ENCODE measurements at regions not wholly inside any gene's neighbourhood (a gene's known extent, or its start where the extent isn't known, plus 50 kb on each side); places are given as distances from the start of the nearest gene placed in this dataset.
"Not testable (repeated sequence)": the region's sequence is repeated elsewhere in the genome, so short reads cannot be mapped to it uniquely, and the experiment has no call there.

GRCh38 chr3:150327678-150328653 lies 80.1 kb upstream of the TSC22D2 start:
- no peak overlapping the region for H3K4me3 ChIP-seq
- intact Hi-C loops (cut with DNase I; ENCODE audit: low total_unique reads) = no loop called here
- no peak for DNase-seq
- no peaks in the 10 kb centered on the region for H3K36me3 ChIP-seq
- no peaks in the 10 kb centered on the region for H3K27me3 ChIP-seq
- no peak for TF ChIP-seq CTCF (IDR thresholded peaks at IDR 0.05)
- H3K4me1 ChIP-seq = peaks cover 0 to 8% (median 0%) of the 10 kb centered on the region in 4 donors
- no peaks in the 10 kb centered on the region for H3K9me3 ChIP-seq
- H3K27ac ChIP-seq = no peak overlapping the region

- intact Hi-C loops (cut with DNase I; ENCODE audit: low total_unique reads) = no loop called here
- no peak for DNase-seq
- no peaks in the 10 kb centered on the region for H3K27me3 ChIP-seq
- TF ChIP-seq CTCF (IDR thresholded peaks at IDR 0.05) = no peak
- no peaks in the 10 kb centered on the region for H3K36me3 ChIP-seq
- H3K27ac ChIP-seq = no peak overlapping the region
- peaks cover 0 to 6% (median 4%) of the 10 kb centered on the region in 4 donors for H3K4me1 ChIP-seq
- H3K4me3 ChIP-seq = no peak overlapping the region
- H3K9me3 ChIP-seq = no peaks in the 10 kb centered on the region
Observed at GRCh38 chr3:150324788-150325187, 83.3 kb upstream of the TSC22D2 start.

- intact Hi-C loops (cut with DNase I; ENCODE audit: low total_unique reads) = no loop called here
Observed at GRCh38 chr3:150324245-150324644, 83.9 kb upstream of the TSC22D2 start.

GRCh38 chr3:150323770-150324169 lies 84.3 kb upstream of the TSC22D2 start:
- DNase-seq = no peak
- no peaks in the 10 kb centered on the region for H3K36me3 ChIP-seq
- intact Hi-C loops (cut with DNase I; ENCODE audit: low total_unique reads) = no loop called here
- TF ChIP-seq CTCF (IDR thresholded peaks at IDR 0.05) = no peak
- no peaks in the 10 kb centered on the region for H3K9me3 ChIP-seq
- H3K27ac ChIP-seq = no peak overlapping the region
- no peak overlapping the region for H3K4me3 ChIP-seq
- H3K4me1 ChIP-seq = peaks cover 0 to 6% (median 4%) of the 10 kb centered on the region in 4 donors
- H3K27me3 ChIP-seq = no peaks in the 10 kb centered on the region

More at GRCh38 chr3:150324245-150324644, 83.9 kb upstream of the TSC22D2 start:
- Histone ChIP-seq H3K4me3 (no peak overlapping the region), H3K27me3 (no peaks in the 10 kb centered on the region), H3K27ac (no peak overlapping the region), H3K4me1 (peaks cover 0 to 6% (median 4%) of the 10 kb centered on the region in 4 donors), H3K36me3 (no peaks in the 10 kb centered on the region), H3K9me3 (no peaks in the 10 kb centered on the region)
- no peak for DNase-seq
- no peak for TF ChIP-seq CTCF (IDR thresholded peaks at IDR 0.05)

- H3K4me1 ChIP-seq; H3K4me3 ChIP-seq; H3K9me3 ChIP-seq; DNase-seq; H3K27me3 ChIP-seq; intact Hi-C loops (cut with DNase I; ENCODE audit: low total_unique reads); H3K27ac ChIP-seq; H3K36me3 ChIP-seq: not testable (repeated sequence)
Observed at GRCh38 chr3:150323091-150323490, 85.0 kb upstream of the TSC22D2 start.

GRCh38 chr3:150320971-150321370 lies 87.1 kb upstream of the TSC22D2 start:
- H3K9me3 ChIP-seq; H3K27me3 ChIP-seq; H3K27ac ChIP-seq; DNase-seq; intact Hi-C loops (cut with DNase I; ENCODE audit: low total_unique reads); H3K4me3 ChIP-seq; H3K36me3 ChIP-seq; H3K4me1 ChIP-seq: not testable (repeated sequence)
